ENCODE measurements at regions not wholly inside any gene's neighbourhood (a gene's known extent, or its start where the extent isn't known, plus 50 kb on each side); places are given as distances from the start of the nearest gene placed in this dataset.

DNA sequence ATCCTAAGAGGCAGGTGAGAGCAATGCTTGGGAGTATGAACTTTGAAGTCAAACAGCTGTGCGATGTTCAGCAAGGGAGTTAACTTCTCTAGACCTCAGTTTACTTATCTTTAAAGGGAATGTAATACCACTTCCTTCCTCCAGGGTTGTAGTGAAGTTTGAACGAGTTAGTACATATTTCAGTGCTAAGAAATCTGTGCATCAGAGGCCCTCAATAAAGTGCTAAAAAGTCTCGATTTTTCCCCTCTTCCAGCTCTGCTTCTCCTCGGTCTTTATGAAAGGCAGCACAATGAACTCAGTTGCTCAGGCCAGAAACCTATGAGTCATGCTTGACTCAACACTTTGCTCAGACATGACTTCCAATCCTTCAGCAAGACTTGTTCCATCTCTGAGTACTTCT, 418.9 kb downstream of the MDFIC start:
- Histone ChIP-seq H3K27ac (no peak overlapping the region), H3K9me3 (no peaks in the 10 kb centered on the region), H3K4me1 (ENCODE audit: insufficient read depth) (no peaks in the 10 kb centered on the region), H3K4me3 (no peak overlapping the region), H3K27me3 (no peaks in the 10 kb centered on the region), H3K36me3 (no peaks in the 10 kb centered on the region)
- intact Hi-C loops (cut with DNase I) = no loop called here
- no peak for DNase-seq
- WGBS, 3 donors = 85 to 93% (median 91%) methylated on average over 4 of the region's 4 CpGs
- no peak for TF ChIP-seq EP300 (IDR thresholded peaks at IDR 0.05)
- TF ChIP-seq, protein P1, sequence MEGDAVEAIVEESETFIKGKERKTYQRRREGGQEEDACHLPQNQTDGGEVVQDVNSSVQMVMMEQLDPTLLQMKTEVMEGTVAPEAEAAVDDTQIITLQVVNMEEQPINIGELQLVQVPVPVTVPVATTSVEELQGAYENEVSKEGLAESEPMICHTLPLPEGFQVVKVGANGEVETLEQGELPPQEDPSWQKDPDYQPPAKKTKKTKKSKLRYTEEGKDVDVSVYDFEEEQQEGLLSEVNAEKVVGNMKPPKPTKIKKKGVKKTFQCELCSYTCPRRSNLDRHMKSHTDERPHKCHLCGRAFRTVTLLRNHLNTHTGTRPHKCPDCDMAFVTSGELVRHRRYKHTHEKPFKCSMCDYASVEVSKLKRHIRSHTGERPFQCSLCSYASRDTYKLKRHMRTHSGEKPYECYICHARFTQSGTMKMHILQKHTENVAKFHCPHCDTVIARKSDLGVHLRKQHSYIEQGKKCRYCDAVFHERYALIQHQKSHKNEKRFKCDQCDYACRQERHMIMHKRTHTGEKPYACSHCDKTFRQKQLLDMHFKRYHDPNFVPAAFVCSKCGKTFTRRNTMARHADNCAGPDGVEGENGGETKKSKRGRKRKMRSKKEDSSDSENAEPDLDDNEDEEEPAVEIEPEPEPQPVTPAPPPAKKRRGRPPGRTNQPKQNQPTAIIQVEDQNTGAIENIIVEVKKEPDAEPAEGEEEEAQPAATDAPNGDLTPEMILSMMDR (IDR thresholded peaks at IDR 0.05) = no peak
- no peak for TF ChIP-seq POLR2A (IDR thresholded peaks at IDR 0.05)

DNA sequence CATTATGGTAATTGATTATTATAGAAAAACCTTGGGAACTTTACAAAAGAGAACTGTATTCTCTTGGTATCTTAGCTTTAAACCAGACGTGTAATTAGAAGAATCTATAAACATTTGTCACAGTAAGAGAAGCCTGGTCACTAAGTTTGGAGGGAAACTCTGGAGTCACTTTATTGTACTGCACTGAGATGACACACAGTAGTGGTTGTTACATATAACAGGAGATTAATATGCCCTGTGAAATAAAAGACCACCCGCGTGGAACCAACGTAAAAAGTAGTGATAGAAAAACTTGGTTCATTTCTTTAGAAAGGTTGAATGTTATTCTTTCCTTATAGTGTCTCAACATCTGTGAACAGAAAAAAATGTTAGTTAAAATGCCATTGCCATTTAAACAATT, 416.1 kb downstream of the MDFIC start:
- intact Hi-C loops (cut with DNase I) = no loop called here
- no peaks in the 10 kb centered on the region for H3K9me3 ChIP-seq
- no peaks in the 10 kb centered on the region for H3K27me3 ChIP-seq
- DNase-seq = no peak
- no peaks in the 10 kb centered on the region for H3K4me1 ChIP-seq (ENCODE audit: insufficient read depth)
- H3K36me3 ChIP-seq = no peaks in the 10 kb centered on the region
- no peak overlapping the region for H3K27ac ChIP-seq
- TF ChIP-seq, protein P1 (IDR thresholded peaks at IDR 0.05) = no peak
- TF ChIP-seq EP300 (IDR thresholded peaks at IDR 0.05) (no peak), POLR2A (IDR thresholded peaks at IDR 0.05) (no peak)
- no peak overlapping the region for H3K4me3 ChIP-seq
- 79 to 89% (median 89%) methylated on average over 4 of the region's 4 CpGs for WGBS, 3 donors

DNA sequence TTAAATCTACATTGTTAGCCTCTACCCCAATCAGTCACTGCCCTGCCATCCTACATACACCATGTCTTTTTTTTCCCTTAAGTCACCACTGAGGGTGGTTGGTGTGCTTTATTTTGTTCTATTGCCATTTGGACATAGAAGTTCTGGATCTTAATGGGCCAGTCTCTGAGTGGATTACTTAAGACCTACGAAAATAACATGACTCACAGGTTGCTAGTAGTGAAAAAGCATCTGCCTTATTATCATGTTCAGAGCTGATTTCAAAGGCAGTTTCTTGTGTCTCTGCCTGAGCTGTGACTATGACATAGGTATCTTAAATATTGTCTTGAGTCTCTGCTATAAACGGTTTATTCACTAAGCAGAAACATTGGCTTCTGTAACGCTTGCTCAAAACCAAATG, 410.8 kb downstream of the MDFIC start:
- Histone ChIP-seq H3K36me3 (no peaks in the 10 kb centered on the region), H3K4me3 (no peak overlapping the region), H3K27me3 (no peaks in the 10 kb centered on the region), H3K27ac (no peak overlapping the region), H3K4me1 (ENCODE audit: insufficient read depth) (no peaks in the 10 kb centered on the region), H3K9me3 (no peaks in the 10 kb centered on the region)
- no peak for DNase-seq
- intact Hi-C loops (cut with DNase I) = no loop called here
- TF ChIP-seq, protein P1 (IDR thresholded peaks at IDR 0.05) = no peak
- TF ChIP-seq POLR2A (IDR thresholded peaks at IDR 0.05) = no peak
- no peak for TF ChIP-seq EP300 (IDR thresholded peaks at IDR 0.05)
- 77 to 80% (median 78%) methylated on average over 3 of the region's 3 CpGs for WGBS, 3 donors

DNA sequence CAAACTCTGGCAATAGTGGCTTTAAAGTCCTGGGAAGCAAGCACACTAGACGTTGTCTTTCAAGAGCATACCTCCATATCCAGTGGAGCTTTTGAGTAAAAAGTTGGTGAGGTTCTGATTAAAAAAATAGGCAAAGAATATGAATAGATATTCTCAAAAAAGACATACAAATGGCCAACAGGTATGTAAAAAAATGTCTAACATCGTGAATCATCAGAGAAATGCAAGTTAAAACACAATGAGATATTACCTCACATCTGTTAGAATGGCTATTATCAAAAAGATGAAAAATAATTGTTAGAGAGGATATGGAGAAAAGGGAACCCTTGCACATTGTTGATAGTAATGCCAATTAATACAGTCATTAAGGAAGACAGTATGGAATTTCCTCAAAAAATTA, 407.1 kb downstream of the MDFIC start:
- intact Hi-C loops (cut with DNase I) = no loop called here
- Histone ChIP-seq H3K27me3 (no peaks in the 10 kb centered on the region), H3K9me3 (no peaks in the 10 kb centered on the region), H3K4me3 (no peak overlapping the region), H3K4me1 (ENCODE audit: insufficient read depth) (no peaks in the 10 kb centered on the region), H3K27ac (no peak overlapping the region), H3K36me3 (no peaks in the 10 kb centered on the region)
- no peak for DNase-seq
- TF ChIP-seq, protein P1 (IDR thresholded peaks at IDR 0.05) = no peak
- TF ChIP-seq POLR2A (IDR thresholded peaks at IDR 0.05) (no peak), EP300 (IDR thresholded peaks at IDR 0.05) (no peak)
- WGBS, 3 donors = 65 to 88% (median 84%) methylated on average over 2 of the region's 2 CpGs

DNA sequence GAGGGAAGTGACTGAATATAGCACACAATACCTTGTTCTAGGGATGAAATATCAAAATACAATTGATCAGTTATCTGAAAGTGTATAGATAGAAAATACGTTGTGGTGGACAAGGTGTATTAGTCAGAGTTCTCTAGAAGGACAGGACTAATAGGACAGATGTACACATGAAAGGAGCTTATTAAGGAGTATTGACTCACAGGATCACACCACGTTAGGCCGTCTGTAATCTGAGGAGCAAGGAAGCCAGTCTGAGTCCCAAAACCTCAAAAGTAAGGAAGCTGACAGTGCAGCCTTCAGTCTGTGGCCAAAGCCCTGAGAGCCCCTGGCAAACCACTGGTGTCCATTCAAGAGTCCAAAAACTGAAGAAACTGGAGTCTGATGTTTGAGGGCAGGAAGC, 406.1 kb downstream of the MDFIC start:
- Histone ChIP-seq H3K36me3 (no peaks in the 10 kb centered on the region), H3K27me3 (no peaks in the 10 kb centered on the region), H3K4me1 (ENCODE audit: insufficient read depth) (no peaks in the 10 kb centered on the region), H3K27ac (no peak overlapping the region), H3K4me3 (no peak overlapping the region), H3K9me3 (no peaks in the 10 kb centered on the region)
- no peak for DNase-seq
- intact Hi-C loops (cut with DNase I) = no loop called here
- no peak for TF ChIP-seq EP300 (IDR thresholded peaks at IDR 0.05)
- TF ChIP-seq, protein P1 (IDR thresholded peaks at IDR 0.05) = no peak
- TF ChIP-seq POLR2A (IDR thresholded peaks at IDR 0.05) = no peak
- WGBS, 3 donors = 80 to 90% (median 80%) methylated on average over 3 of the region's 3 CpGs

All from ovary (tissue), 7 donors.